GM19438 (cell line): ENCODE measurements at regions not wholly inside any gene's neighbourhood (a gene's known extent, or its start where the extent isn't known, plus 50 kb on each side); places are given as distances from the start of the nearest gene placed in this dataset.
"Not testable (repeated sequence)": the region's sequence is repeated elsewhere in the genome, so short reads cannot be mapped to it uniquely, and the experiment has no call there.

Experiments used
- ATAC-seq: cut with Tn5 transposase; IDR thresholded peaks from one replicate; pipeline ENCODE4 v1.9.1; 2021; ENCODE audit warnings: low read depth; ENCODE audit not compliant: unreplicated experiment

DNA sequence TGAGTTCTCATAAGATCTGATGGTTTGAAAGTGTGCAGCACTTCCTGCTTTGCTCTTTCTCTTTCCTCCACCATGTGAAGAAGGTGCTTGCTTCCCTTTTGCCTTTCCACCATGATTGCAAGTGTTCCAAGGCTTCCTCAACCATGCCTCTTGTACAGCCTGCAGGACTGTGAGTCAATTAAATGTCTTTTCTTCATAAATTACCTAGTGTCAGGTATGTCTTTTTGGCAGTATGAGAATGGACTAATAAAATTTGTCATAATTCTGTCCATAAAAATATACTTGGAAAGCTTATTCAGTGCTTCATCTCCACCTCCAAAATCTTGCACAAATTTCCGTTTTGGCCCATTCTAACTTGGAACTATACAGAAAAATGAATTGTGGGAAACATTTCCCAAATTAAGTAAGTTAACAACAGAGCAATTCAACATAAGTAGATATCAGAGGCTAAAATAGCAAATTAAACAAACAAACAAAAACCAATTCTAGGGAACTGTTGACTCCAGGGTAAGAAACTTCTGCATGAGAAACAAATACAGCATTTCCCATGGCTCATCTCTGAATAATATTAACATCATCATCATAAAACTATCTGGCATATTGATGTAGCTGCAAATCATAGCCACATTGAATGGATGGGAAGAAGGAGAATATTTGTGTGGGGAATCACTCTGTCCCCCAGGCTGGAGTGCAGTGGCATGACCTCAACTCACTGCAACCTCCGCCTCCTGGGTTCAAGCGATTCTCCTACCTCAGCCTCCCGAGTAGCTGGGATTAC, 459.5 kb upstream of the FAR2 start:
- ATAC-seq: no peak

GRCh38 chr12:28693565-28694219, 455.4 kb upstream of the FAR2 start:
- no peak for ATAC-seq

- no peak for ATAC-seq
Measured at GRCh38 chr12:28698553-28698952, 450.5 kb upstream of the FAR2 start.

DNA sequence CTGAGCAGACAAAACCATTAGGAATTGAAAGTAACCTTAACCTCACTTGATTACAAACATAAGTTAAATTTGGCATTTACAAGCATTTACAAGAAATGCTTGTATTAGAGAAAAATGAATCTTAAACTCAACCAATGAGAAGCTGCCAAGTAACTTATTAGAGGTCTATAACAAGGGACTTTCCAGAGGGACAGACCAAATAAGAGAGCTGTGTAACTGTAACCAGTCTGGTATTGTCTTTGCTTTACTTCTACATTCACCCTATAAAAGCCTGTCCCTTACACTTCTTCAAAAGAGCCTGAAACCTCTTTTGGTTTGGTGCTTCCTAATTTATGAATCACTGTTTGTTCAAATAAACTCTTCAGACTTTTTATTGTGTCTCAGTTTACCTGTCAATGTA, 450.0 kb upstream of the FAR2 start:
- ATAC-seq: no peak

DNA sequence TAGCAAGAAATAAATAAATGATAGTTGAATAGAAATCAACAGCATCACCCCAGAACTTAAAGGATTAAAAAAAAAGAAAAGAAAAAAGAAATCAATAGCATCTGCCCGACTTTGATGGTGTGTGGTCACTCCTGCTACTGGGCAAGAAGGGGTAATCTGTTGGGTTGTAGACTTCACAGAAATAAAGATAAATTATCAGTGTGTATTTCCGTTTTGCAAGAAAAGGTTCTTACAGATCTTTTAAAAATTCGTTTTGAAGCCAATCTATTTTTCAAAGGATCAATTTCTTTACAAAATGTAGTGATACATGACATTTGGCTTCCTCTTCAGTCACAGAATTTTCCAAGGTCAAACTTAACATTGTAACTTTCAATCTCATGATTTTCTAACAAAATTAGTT, 448.9 kb upstream of the FAR2 start:
- no peak for ATAC-seq

- no peak for ATAC-seq
Measured at GRCh38 chr12:28704477-28705169, 444.5 kb upstream of the FAR2 start.

DNA sequence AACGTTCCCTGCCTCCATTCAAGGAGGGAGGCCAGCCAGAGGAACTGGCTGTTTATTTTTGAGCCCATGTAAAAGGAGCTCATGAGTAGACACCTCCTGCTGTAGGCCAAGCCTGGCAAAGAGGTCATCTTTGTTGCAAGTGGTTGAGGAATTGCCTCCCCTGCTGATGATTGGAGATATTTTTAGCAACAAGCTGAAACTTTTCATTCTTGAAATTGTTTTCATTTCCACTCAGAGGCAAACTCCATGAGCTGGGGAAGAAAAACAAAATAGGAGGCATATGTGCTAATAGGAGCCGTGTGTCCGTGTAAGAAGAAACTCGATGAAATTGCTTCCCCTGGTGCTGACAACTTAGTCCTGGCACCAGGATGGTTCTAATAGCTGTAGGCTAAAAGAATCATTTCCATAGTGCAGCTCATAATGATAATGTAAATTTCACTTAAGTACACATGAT, 440.1 kb upstream of the FAR2 start:
- no peak for ATAC-seq

- no peak for ATAC-seq
Measured at GRCh38 chr12:28709986-28710685, 438.9 kb upstream of the FAR2 start.

DNA sequence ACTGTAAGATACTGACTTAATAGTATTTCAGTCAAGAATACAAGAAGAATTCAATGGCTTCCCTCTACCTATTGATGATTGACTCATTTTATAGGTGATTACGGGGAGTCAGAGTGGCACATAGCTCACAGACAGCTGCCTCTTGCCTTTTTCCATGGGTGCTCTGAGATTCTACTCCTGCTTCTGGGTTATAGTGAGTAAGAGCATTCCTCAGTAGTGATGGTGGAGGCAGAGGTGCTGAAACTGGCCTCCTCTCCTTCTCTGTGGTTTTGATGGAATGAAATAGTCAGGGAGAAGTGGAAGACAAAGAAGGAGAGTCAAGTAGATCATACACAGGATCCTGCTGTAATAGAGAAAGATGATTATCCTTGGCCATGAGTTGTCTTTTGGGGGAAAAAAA, 438.2 kb upstream of the FAR2 start:
- no peak for ATAC-seq

GRCh38 chr12:28711421-28711820, 437.7 kb upstream of the FAR2 start:
- no peak for ATAC-seq

DNA sequence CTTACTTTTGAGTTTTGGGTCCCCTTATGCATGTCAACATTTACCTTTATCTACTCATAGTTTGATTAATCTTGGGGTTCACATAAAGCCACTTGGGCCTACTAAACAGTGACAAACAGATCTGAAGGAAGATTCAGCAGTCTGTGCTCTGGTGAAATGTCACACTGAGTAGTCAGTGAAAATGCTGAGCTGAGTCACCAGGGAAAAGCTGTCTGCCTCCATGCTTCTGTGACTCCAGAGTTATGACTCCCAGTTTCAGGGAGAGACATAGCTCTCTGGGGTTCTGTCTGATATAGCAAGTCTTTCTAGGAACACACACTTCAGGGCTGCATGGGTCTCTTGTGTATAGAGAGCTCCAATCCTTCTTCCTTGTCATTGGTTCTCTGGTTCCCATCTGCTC, 406.3 kb upstream of the FAR2 start:
- no peak for ATAC-seq

GRCh38 chr12:28746734-28747325, 402.2 kb upstream of the FAR2 start:
- no peak for ATAC-seq

GRCh38 chr12:28750946-28751685, 398.0 kb upstream of the FAR2 start:
- ATAC-seq: no peak

GRCh38 chr12:28755027-28755426, 394.1 kb upstream of the FAR2 start:
- no peak for ATAC-seq

DNA sequence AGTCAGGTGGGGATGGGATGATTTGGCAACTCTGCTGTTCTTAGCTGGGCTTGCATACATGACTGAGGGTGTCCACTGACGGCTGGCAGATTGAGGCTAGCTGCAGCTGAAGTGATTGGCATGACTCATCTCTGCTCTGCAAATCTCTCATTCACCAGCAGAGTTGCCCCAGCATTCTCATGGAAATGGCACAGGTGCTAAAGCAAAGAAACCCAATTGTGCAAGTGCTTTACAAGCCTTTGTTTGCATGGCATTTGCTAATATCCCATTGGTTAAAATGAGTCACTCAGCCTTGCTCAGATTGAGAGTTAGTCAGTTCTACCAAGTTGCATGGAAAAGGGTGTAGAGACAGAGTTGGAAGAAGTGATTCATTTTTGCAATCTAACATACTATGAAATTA, 389.7 kb upstream of the FAR2 start:
- no peak for ATAC-seq

- ATAC-seq: not testable (repeated sequence)
Measured at GRCh38 chr12:28760040-28760903, 388.8 kb upstream of the FAR2 start.

GRCh38 chr12:28761897-28762296, 387.2 kb upstream of the FAR2 start:
- ATAC-seq: not testable (repeated sequence)

DNA sequence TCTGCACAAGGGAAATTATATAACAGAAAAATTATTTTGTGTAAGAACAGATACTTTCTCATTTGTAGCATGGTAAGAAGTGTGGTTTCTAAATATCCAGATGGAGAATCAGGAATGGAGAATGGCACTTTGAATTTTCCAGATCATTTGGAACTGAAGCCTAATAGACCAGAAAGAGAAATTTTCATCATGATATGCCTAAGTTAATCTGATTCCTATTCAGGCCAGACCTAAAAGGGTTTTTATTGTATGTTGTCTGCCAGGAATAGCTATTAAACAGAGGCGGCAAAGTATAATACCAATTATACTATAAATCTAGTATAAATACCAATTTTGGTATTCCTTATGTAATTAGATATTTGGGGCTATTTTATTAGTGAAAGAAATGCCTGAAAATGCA, 382.7 kb upstream of the FAR2 start:
- no peak for ATAC-seq

GRCh38 chr12:28767836-28768348, 381.2 kb upstream of the FAR2 start:
- no peak for ATAC-seq
